K562 (cell line): ENCODE measurements at regions not wholly inside any gene's neighbourhood (a gene's known extent, or its start where the extent isn't known, plus 50 kb on each side); places are given as distances from the start of the nearest gene placed in this dataset.

Experiments used
- ATF6 ChIP-seq: sonication (generic); formaldehyde crosslinking; IDR thresholded peaks from 2 replicates; pipeline ENCODE4 v1.4.0; 2020; ENCODE audit warnings: mild to moderate bottlenecking, missing genetic modification reagents
- CBX5 ChIP-seq: IDR thresholded peaks from 2 replicates; pipeline ENCODE4 v1.6.1; 2014; ENCODE audit warnings: low read depth, borderline replicate concordance
- CTCF ChIP-seq, 3 experiments: IDR thresholded peaks in 2 of 3; conservative IDR thresholded peaks in 1 of 3; 2 replicates each; pipeline ENCODE4 v1.5.1; 2011 to 2012; ENCODE audit warnings: low read length in 3 of 3, mild to moderate bottlenecking in 3 of 3, control low read depth in 2 of 3, improper control_type of control experiment in 1 of 3, inconsistent platforms in 1 of 3, low read depth in 1 of 3, mixed read lengths in 1 of 3, moderate library complexity in 1 of 3; ENCODE audit not compliant: insufficient read depth in 2 of 3
- CUX1 ChIP-seq: fragments of 200-800 bp; sonication (Bioruptor generic); IDR thresholded peaks from 2 replicates; pipeline ENCODE4 v1.6.1; 2016; ENCODE audit warnings: missing genetic modification characterization, missing compliant biosample characterization
- ETS1 ChIP-seq: conservative IDR thresholded peaks from 2 replicates; pipeline ENCODE4 v1.6.1; 2011; ENCODE audit warnings: low read depth, mild to moderate bottlenecking, low read length; ENCODE audit not compliant: control insufficient read depth
- FOXM1 ChIP-seq, 2 experiments: fragments of 450-650 bp in 1 of 2; sonication (generic) in 1 of 2; formaldehyde crosslinking in 1 of 2; IDR thresholded peaks; 2 replicates each; pipeline versions ENCODE4 v1.6.1 to v1.9.0; 2017 to 2022; ENCODE audit warnings: low read depth in 2 of 2, mild to moderate bottlenecking in 2 of 2, missing genetic modification reagents in 1 of 2, moderate library complexity in 1 of 2
- POLR2G ChIP-seq: fragments of 200-400 bp; formaldehyde crosslinking; IDR thresholded peaks from 2 replicates; pipeline ENCODE4 v1.6.1; 2017; ENCODE audit warnings: low read depth, mild to moderate bottlenecking, antibody characterized with exemption, low read length, moderate library complexity
- RFX1 ChIP-seq: fragments of 450-650 bp; IDR thresholded peaks from 2 replicates; pipeline ENCODE4 v1.6.1; 2016; ENCODE audit warnings: mild to moderate bottlenecking, moderate library complexity
- SNRNP70 ChIP-seq: fragments of 200-400 bp; formaldehyde crosslinking; optimal IDR thresholded peaks from 2 replicates; pipeline ENCODE3; 2017; ENCODE audit warnings: low read depth, low read length
- ZNF354B ChIP-seq: fragments of 250-450 bp; sonication (Bioruptor Pico); IDR thresholded peaks from 2 replicates; pipeline ENCODE4 v1.4.0; 2020

- TF ChIP-seq FOXM1 (IDR thresholded peaks at IDR 0.05; ENCODE audit: low read depth) (no peak), FOXM1 (CRISPR knock-in tag; IDR thresholded peaks at IDR 0.05; ENCODE audit: low read depth) (no peak), CUX1 (CRISPR knock-in tag) (no peak), ETS1 (no peak), CTCF (IDR thresholded peaks at IDR 0.05 in 2 of 3, conservative IDR thresholded peaks at IDR 0.05 in 1 of 3; ENCODE audit: insufficient read depth in 2 of 3, low read depth in 1 of 3, low read length in 3 of 3) (no peak), ZNF354B (CRISPR knock-in tag) (no peak), POLR2G (no peak), ATF6 (CRISPR knock-in tag) (no peak), RFX1 (no peak), SNRNP70 (no peak), CBX5 (no peak)
These were observed 140.2 kb upstream of the ITGA6 start for GRCh38 chr2:172287190-172287589.
